ENCODE measurements at regions not wholly inside any gene's neighbourhood (a gene's known extent, or its start where the extent isn't known, plus 50 kb on each side); places are given as distances from the start of the nearest gene placed in this dataset.

GRCh38 chr6:163776196-163776905, 361.8 kb downstream of the QKI start:
- no peak for TF ChIP-seq CTCF (optimal IDR thresholded peaks at IDR 0.05 in 1 of 3, IDR thresholded peaks at IDR 0.05 in 1 of 3, conservative IDR thresholded peaks at IDR 0.05 in 1 of 3; ENCODE audit: extremely low read depth in 1 of 3, insufficient read depth in 2 of 3, low read length in 3 of 3)
- TF ChIP-seq EZH2 (IDR thresholded peaks at IDR 0.05; ENCODE audit: low read length), result no peak

Data from keratinocyte (primary cell).